ENCODE measurements at regions not wholly inside any gene's neighbourhood (a gene's known extent, or its start where the extent isn't known, plus 50 kb on each side); places are given as distances from the start of the nearest gene placed in this dataset.

GRCh38 chr3:154029926-154030325, 91.3 kb upstream of the ARHGEF26 start:
- TF ChIP-seq CTCF (IDR thresholded peaks at IDR 0.05 in 2 of 3, conservative IDR thresholded peaks at IDR 0.05 in 1 of 3; ENCODE audit: borderline replicate concordance in 1 of 3, insufficient read depth in 1 of 3, low read depth in 2 of 3, low read length in 2 of 3) (no peak), POLR2A (IDR thresholded peaks at IDR 0.05; ENCODE audit: borderline replicate concordance, extremely low read depth, insufficient read depth, insufficient read length) (no peak), SIN3A (IDR thresholded peaks at IDR 0.05; ENCODE audit: low read depth) (no peak), ZBTB33 (IDR thresholded peaks at IDR 0.05; ENCODE audit: extremely low read depth, insufficient replicate concordance, low read length) (no peak), POLR2AphosphoS5 (IDR thresholded peaks at IDR 0.05; ENCODE audit: low read depth, low read length) (no peak), MAX (IDR thresholded peaks at IDR 0.05) (no peak), EZH2 (IDR thresholded peaks at IDR 0.05) (no peak), ELF1 (IDR thresholded peaks at IDR 0.05; ENCODE audit: borderline replicate concordance, low read depth) (no peak), ZFX (IDR thresholded peaks at IDR 0.05) (no peak), JUND (IDR thresholded peaks at IDR 0.05) (no peak), REST (IDR thresholded peaks at IDR 0.05; ENCODE audit: low read depth) (no peak), EGR1 (IDR thresholded peaks at IDR 0.05; ENCODE audit: low read depth) (no peak)

Measured in HCT116 (cell line).